HEK293 (cell line): ENCODE measurements at regions not wholly inside any gene's neighbourhood (a gene's known extent, or its start where the extent isn't known, plus 50 kb on each side); places are given as distances from the start of the nearest gene placed in this dataset.

Experiments used
- CTCF ChIA-PET: fragments of 350-600 bp; formaldehyde crosslinking; extraction: SDS; loops from one replicate; lab custom pipeline; 2021; ENCODE audit warnings: antibody characterized with exemption; lab: Yijun Ruan, JAX
- POLR2A ChIA-PET: fragments of 300-600 bp; formaldehyde crosslinking; extraction: SDS; loops from one replicate; lab custom pipeline; 2020; ENCODE audit warnings: antibody characterized with exemption, inconsistent platforms; lab: Yijun Ruan, JAX
- H3K27ac ChIP-seq: fragments of 200-500 bp; sonication (Bioruptor generic); 2 replicates; pipeline ENCODE4 v1.5.1; 2014; ENCODE audit warnings: low read depth, low read length, control low read depth, inconsistent platforms; ENCODE audit errors: extremely low read depth
- H3K36me3 ChIP-seq, 2 experiments: fragments of 200-500 bp in 1 of 2; sonication (Bioruptor generic) in 1 of 2; 1 replicate in 1 of 2; 2 replicates in 1 of 2; pipeline ENCODE4 v1.5.1; 2014 to 2017; ENCODE audit warnings: inconsistent platforms in 2 of 2, low read length in 2 of 2; ENCODE audit not compliant: control insufficient read depth in 2 of 2, insufficient read depth in 1 of 2
- H3K4me1 ChIP-seq: fragments of 200-500 bp; sonication (Bioruptor generic); 2 replicates; pipeline ENCODE4 v1.5.1; 2014; ENCODE audit warnings: mild to moderate bottlenecking, low read length, inconsistent platforms; ENCODE audit not compliant: control insufficient read depth, insufficient read depth
- H3K4me3 ChIP-seq: 2 replicates; pipeline ENCODE4 v1.5.1; 2011; ENCODE audit warnings: low read depth, mild to moderate bottlenecking, control low read depth, low read length, moderate library complexity
- H3K9me3 ChIP-seq: fragments of 200-500 bp; sonication (Bioruptor generic); 2 replicates; pipeline ENCODE4 v1.5.1; 2014; ENCODE audit warnings: low read depth, low read length, inconsistent platforms; ENCODE audit not compliant: control insufficient read depth, insufficient read depth
- GLI2 ChIP-seq: fragments of 450-650 bp; formaldehyde crosslinking; IDR thresholded peaks from 2 replicates; pipeline ENCODE4; 2017; ENCODE audit warnings: missing biosample characterization, missing genetic modification characterization, low read depth, borderline replicate concordance
- GLI4 ChIP-seq: fragments of 450-650 bp; formaldehyde crosslinking; IDR thresholded peaks from 2 replicates; pipeline ENCODE4 v1.5.1; 2016; ENCODE audit warnings: missing biosample characterization, missing genetic modification characterization
- KLF1 ChIP-seq: fragments of 450-650 bp; formaldehyde crosslinking; IDR thresholded peaks from 2 replicates; pipeline ENCODE4 v1.5.1; 2016; ENCODE audit warnings: missing biosample characterization, missing genetic modification characterization
- KLF16 ChIP-seq: fragments of 450-650 bp; formaldehyde crosslinking; IDR thresholded peaks from 2 replicates; pipeline ENCODE4 v1.5.1; 2017; ENCODE audit warnings: missing biosample characterization, missing genetic modification characterization
- KLF9 ChIP-seq: fragments of 450-650 bp; formaldehyde crosslinking; IDR thresholded peaks from 2 replicates; pipeline ENCODE4 v1.5.1; 2016; ENCODE audit warnings: missing biosample characterization, missing genetic modification characterization, low read depth
- PRDM1 ChIP-seq: fragments of 450-650 bp; formaldehyde crosslinking; IDR thresholded peaks from 2 replicates; pipeline ENCODE4; 2016; ENCODE audit warnings: missing biosample characterization, missing genetic modification characterization
- SCRT2 ChIP-seq: fragments of 450-650 bp; formaldehyde crosslinking; IDR thresholded peaks from 2 replicates; pipeline ENCODE4 v1.5.1; 2016; ENCODE audit warnings: missing biosample characterization, missing genetic modification characterization
- ZFHX2 ChIP-seq: fragments of 450-650 bp; formaldehyde crosslinking; conservative IDR thresholded peaks from 2 replicates; pipeline ENCODE4 v1.5.1; 2016; ENCODE audit warnings: missing biosample characterization, missing genetic modification characterization
- ZFP41 ChIP-seq: fragments of 450-650 bp; formaldehyde crosslinking; IDR thresholded peaks from 2 replicates; pipeline ENCODE4 v1.5.1; 2016; ENCODE audit warnings: missing biosample characterization, missing genetic modification characterization, borderline replicate concordance
- ZNF174 ChIP-seq: fragments of 450-650 bp; formaldehyde crosslinking; IDR thresholded peaks from 2 replicates; pipeline ENCODE4 v1.5.0; 2017; ENCODE audit warnings: missing biosample characterization, mild to moderate bottlenecking, missing genetic modification characterization
- ZNF221 ChIP-seq: fragments of 450-650 bp; formaldehyde crosslinking; IDR thresholded peaks from 2 replicates; pipeline ENCODE4 v1.5.1; 2017; ENCODE audit warnings: missing biosample characterization, missing genetic modification characterization, borderline replicate concordance
- ZNF266 ChIP-seq: fragments of 450-650 bp; formaldehyde crosslinking; IDR thresholded peaks from 2 replicates; pipeline ENCODE4 v1.5.1; 2016; ENCODE audit warnings: missing biosample characterization, missing genetic modification characterization, low read depth
- ZNF311 ChIP-seq: fragments of 450-650 bp; formaldehyde crosslinking; IDR thresholded peaks from 2 replicates; pipeline ENCODE4 v1.5.1; 2017; ENCODE audit warnings: missing biosample characterization, missing genetic modification characterization, borderline replicate concordance
- ZNF350 ChIP-seq: fragments of 450-650 bp; formaldehyde crosslinking; IDR thresholded peaks from 2 replicates; pipeline ENCODE4 v1.5.0; 2017; ENCODE audit warnings: missing biosample characterization, mild to moderate bottlenecking, missing genetic modification characterization
- ZNF423 ChIP-seq: fragments of 450-650 bp; formaldehyde crosslinking; IDR thresholded peaks from 2 replicates; pipeline ENCODE4 v1.5.1; 2016; ENCODE audit warnings: missing biosample characterization, missing genetic modification characterization
- ZNF621 ChIP-seq: fragments of 450-650 bp; formaldehyde crosslinking; IDR thresholded peaks from 2 replicates; pipeline ENCODE4 v1.5.1; 2017; ENCODE audit warnings: missing biosample characterization, missing genetic modification characterization
- ZNF654 ChIP-seq: fragments of 450-650 bp; formaldehyde crosslinking; IDR thresholded peaks from 2 replicates; pipeline ENCODE4 v1.5.1; 2016; ENCODE audit warnings: low read depth, missing biosample characterization, missing genetic modification characterization
- ZNF701 ChIP-seq: fragments of 450-650 bp; formaldehyde crosslinking; IDR thresholded peaks from 2 replicates; pipeline ENCODE4 v1.5.1; 2016; ENCODE audit warnings: missing biosample characterization, missing genetic modification characterization
- ZNF707 ChIP-seq: fragments of 450-650 bp; formaldehyde crosslinking; IDR thresholded peaks from 2 replicates; pipeline ENCODE4 v1.5.1; 2016; ENCODE audit warnings: missing biosample characterization, missing genetic modification characterization
- ZNF776 ChIP-seq: fragments of 450-650 bp; formaldehyde crosslinking; IDR thresholded peaks from 2 replicates; pipeline ENCODE4 v1.5.0; 2017; ENCODE audit warnings: missing biosample characterization, missing genetic modification characterization, borderline replicate concordance
- ZSCAN16 ChIP-seq: fragments of 450-650 bp; formaldehyde crosslinking; IDR thresholded peaks from 2 replicates; pipeline ENCODE4 v1.5.1; 2016; ENCODE audit warnings: missing biosample characterization, missing genetic modification characterization
- ZSCAN23 ChIP-seq: fragments of 450-650 bp; formaldehyde crosslinking; IDR thresholded peaks from 2 replicates; pipeline ENCODE4 v1.5.1; 2016; ENCODE audit warnings: missing biosample characterization, missing genetic modification characterization
- ZSCAN30 ChIP-seq: fragments of 450-650 bp; IDR thresholded peaks from 2 replicates; pipeline ENCODE4 v1.5.1; 2018; ENCODE audit warnings: missing biosample characterization, mild to moderate bottlenecking, missing genetic modification characterization, moderate library complexity
- TF ChIP-seq, protein P1 (sequence below): fragments of 450-650 bp; formaldehyde crosslinking; IDR thresholded peaks from 2 replicates; pipeline ENCODE4 v1.5.1; 2017; ENCODE audit warnings: missing biosample characterization, missing genetic modification characterization
- TF ChIP-seq, protein P2 (sequence below): fragments of 450-650 bp; formaldehyde crosslinking; IDR thresholded peaks from 2 replicates; pipeline ENCODE4 v1.5.1; 2016; ENCODE audit warnings: missing biosample characterization, missing genetic modification characterization
- TF ChIP-seq, protein P3 (sequence below): fragments of 450-650 bp; formaldehyde crosslinking; IDR thresholded peaks from 2 replicates; pipeline ENCODE4 v1.5.1; 2017; ENCODE audit warnings: missing biosample characterization, mild to moderate bottlenecking, missing genetic modification characterization, moderate library complexity
- TF ChIP-seq, protein P4 (sequence below): sonication (generic); formaldehyde crosslinking; IDR thresholded peaks from 2 replicates; pipeline ENCODE4 v1.8.1; 2022; ENCODE audit warnings: mild to moderate bottlenecking, moderate library complexity, missing genetic modification reagents
- TF ChIP-seq, protein P5 (sequence below): fragments of 450-650 bp; formaldehyde crosslinking; IDR thresholded peaks from 2 replicates; pipeline ENCODE4 v1.5.1; 2016; ENCODE audit warnings: missing biosample characterization, missing genetic modification characterization

GRCh38 chr11:127521413-127521812 lies 520.8 kb upstream of the KIRREL3 start (continued):
- TF ChIP-seq ZNF423 = no peak
- TF ChIP-seq GLI4 (tag by site-specific recombination) = no peak

DNA sequence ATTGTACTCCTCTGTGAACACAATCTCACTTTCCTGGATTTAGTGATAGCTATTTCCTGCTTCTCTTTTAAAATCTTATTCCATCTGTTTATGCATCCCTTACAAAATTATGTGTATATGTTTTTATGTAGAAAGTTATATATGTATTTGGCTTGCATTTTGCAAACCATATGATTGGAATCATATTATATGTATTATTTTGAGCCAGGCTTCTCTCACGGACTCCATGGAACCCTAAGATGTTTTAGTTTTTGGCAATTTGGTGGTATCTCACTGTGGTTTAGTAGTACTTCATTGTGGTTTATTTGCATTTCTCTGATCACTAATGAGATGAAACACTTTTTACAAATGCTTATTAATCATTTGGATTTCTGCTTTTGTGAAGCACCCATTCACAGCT lies 507.3 kb upstream of the KIRREL3 start:
- ChIA-PET CTCF (no interaction called here), POLR2A (no interaction called here)
- no peaks in the 10 kb centered on the region for H3K4me1 ChIP-seq
- no peaks in the 10 kb centered on the region for H3K9me3 ChIP-seq
- H3K4me3 ChIP-seq = no peak overlapping the region
- TF ChIP-seq, protein P1, sequence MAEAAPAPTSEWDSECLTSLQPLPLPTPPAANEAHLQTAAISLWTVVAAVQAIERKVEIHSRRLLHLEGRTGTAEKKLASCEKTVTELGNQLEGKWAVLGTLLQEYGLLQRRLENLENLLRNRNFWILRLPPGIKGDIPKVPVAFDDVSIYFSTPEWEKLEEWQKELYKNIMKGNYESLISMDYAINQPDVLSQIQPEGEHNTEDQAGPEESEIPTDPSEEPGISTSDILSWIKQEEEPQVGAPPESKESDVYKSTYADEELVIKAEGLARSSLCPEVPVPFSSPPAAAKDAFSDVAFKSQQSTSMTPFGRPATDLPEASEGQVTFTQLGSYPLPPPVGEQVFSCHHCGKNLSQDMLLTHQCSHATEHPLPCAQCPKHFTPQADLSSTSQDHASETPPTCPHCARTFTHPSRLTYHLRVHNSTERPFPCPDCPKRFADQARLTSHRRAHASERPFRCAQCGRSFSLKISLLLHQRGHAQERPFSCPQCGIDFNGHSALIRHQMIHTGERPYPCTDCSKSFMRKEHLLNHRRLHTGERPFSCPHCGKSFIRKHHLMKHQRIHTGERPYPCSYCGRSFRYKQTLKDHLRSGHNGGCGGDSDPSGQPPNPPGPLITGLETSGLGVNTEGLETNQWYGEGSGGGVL = no peak
- TF ChIP-seq ZSCAN23 (tag by site-specific recombination) = no peak
- TF ChIP-seq ZFHX2 (tag by site-specific recombination) = no peak
- no peak for TF ChIP-seq ZNF311 (tag by site-specific recombination)
- TF ChIP-seq ZNF707 (tag by site-specific recombination) = no peak
- no peak for TF ChIP-seq ZNF776 (tag by site-specific recombination)
- no peak for TF ChIP-seq ZNF654
- TF ChIP-seq ZFP41 (tag by site-specific recombination) = no peak
- no peak for TF ChIP-seq GLI2 (tag by site-specific recombination)
- no peak for TF ChIP-seq ZNF174 (tag by site-specific recombination)
- no peak for TF ChIP-seq ZSCAN30 (tag by site-specific recombination)
- TF ChIP-seq, protein P2, sequence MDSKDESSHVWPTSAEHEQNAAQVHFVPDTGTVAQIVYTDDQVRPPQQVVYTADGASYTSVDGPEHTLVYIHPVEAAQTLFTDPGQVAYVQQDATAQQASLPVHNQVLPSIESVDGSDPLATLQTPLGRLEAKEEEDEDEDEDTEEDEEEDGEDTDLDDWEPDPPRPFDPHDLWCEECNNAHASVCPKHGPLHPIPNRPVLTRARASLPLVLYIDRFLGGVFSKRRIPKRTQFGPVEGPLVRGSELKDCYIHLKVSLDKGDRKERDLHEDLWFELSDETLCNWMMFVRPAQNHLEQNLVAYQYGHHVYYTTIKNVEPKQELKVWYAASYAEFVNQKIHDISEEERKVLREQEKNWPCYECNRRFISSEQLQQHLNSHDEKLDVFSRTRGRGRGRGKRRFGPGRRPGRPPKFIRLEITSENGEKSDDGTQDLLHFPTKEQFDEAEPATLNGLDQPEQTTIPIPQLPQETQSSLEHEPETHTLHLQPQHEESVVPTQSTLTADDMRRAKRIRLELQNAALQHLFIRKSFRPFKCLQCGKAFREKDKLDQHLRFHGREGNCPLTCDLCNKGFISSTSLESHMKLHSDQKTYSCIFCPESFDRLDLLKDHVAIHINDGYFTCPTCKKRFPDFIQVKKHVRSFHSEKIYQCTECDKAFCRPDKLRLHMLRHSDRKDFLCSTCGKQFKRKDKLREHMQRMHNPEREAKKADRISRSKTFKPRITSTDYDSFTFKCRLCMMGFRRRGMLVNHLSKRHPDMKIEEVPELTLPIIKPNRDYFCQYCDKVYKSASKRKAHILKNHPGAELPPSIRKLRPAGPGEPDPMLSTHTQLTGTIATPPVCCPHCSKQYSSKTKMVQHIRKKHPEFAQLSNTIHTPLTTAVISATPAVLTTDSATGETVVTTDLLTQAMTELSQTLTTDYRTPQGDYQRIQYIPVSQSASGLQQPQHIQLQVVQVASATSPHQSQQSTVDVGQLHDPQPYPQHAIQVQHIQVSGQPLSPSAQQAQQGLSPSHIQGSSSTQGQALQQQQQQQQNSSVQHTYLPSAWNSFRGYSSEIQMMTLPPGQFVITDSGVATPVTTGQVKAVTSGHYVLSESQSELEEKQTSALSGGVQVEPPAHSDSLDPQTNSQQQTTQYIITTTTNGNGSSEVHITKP (tag by site-specific recombination) = no peak
- no peak for TF ChIP-seq ZNF350 (tag by site-specific recombination)
- no peaks in the 10 kb centered on the region for H3K36me3 ChIP-seq
- no peak overlapping the region for H3K27ac ChIP-seq

DNA sequence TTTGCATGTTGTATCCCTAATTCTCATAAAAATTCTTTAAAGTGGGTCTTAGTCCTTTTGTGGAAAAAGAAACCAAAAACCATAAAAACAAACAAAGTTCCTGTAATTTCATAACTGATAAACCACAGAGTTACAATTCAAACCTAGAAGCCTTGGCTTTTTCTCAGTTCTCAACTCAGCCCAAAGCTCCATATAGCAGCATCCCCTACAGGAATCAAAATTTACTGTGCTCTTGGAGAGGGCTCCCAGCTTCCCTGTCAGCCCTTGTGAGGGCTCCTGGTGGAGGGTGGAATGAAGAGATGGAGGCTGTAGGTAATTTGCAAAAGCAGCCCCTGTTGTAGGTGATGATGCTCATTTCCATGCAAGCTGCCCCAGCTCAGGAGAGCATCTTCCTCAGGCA lies 506.1 kb upstream of the KIRREL3 start:
- CTCF ChIA-PET = interaction anchor here (0.7 kb wide), 1 partner anchor 12 kb away, joined by 3 read pairs; no protein-coding TSS in a partner anchor
- no peak overlapping the region for H3K27ac ChIP-seq
- H3K9me3 ChIP-seq = no peaks in the 10 kb centered on the region
- POLR2A ChIA-PET = no interaction called here
- no peaks in the 10 kb centered on the region for H3K4me1 ChIP-seq
- no peak overlapping the region for H3K4me3 ChIP-seq
- no peaks in the 10 kb centered on the region for H3K36me3 ChIP-seq
- TF ChIP-seq KLF16 (tag by site-specific recombination) = no peak
- no peak for TF ChIP-seq ZNF266
- TF ChIP-seq, protein P3, sequence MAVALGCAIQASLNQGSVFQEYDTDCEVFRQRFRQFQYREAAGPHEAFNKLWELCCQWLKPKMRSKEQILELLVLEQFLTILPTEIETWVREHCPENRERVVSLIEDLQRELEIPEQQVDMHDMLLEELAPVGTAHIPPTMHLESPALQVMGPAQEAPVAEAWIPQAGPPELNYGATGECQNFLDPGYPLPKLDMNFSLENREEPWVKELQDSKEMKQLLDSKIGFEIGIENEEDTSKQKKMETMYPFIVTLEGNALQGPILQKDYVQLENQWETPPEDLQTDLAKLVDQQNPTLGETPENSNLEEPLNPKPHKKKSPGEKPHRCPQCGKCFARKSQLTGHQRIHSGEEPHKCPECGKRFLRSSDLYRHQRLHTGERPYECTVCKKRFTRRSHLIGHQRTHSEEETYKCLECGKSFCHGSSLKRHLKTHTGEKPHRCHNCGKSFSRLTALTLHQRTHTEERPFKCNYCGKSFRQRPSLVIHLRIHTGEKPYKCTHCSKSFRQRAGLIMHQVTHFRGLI (tag by site-specific recombination) = no peak
- TF ChIP-seq, protein P4, sequence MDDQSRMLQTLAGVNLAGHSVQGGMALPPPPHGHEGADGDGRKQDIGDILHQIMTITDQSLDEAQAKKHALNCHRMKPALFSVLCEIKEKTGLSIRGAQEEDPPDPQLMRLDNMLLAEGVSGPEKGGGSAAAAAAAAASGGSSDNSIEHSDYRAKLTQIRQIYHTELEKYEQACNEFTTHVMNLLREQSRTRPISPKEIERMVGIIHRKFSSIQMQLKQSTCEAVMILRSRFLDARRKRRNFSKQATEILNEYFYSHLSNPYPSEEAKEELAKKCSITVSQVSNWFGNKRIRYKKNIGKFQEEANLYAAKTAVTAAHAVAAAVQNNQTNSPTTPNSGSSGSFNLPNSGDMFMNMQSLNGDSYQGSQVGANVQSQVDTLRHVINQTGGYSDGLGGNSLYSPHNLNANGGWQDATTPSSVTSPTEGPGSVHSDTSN (CRISPR knock-in tag) = no peak
- TF ChIP-seq, protein P5, sequence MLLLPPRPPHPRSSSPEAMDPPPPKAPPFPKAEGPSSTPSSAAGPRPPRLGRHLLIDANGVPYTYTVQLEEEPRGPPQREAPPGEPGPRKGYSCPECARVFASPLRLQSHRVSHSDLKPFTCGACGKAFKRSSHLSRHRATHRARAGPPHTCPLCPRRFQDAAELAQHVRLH (tag by site-specific recombination) = no peak
- no peak for TF ChIP-seq PRDM1 (tag by site-specific recombination)
- no peak for TF ChIP-seq ZNF221 (tag by site-specific recombination)
- TF ChIP-seq KLF9 (tag by site-specific recombination) = no peak
- TF ChIP-seq KLF1 (tag by site-specific recombination) = no peak
- no peak for TF ChIP-seq SCRT2 (tag by site-specific recombination)
- no peak for TF ChIP-seq ZNF621 (tag by site-specific recombination)
- no peak for TF ChIP-seq ZSCAN16
- TF ChIP-seq ZNF701 (tag by site-specific recombination) = no peak
